Hepatic stellate cell (primary cell): ENCODE measurements at regions not wholly inside any gene's neighbourhood (a gene's known extent, or its start where the extent isn't known, plus 50 kb on each side); places are given as distances from the start of the nearest gene placed in this dataset.
"Not testable (repeated sequence)": the region's sequence is repeated elsewhere in the genome, so short reads cannot be mapped to it uniquely, and the experiment has no call there.

Experiments used
- DNase-seq: peaks from one replicate; pipeline ENCODE4 v3.0.0; 2011; ENCODE audit warnings: low spot score

DNA sequence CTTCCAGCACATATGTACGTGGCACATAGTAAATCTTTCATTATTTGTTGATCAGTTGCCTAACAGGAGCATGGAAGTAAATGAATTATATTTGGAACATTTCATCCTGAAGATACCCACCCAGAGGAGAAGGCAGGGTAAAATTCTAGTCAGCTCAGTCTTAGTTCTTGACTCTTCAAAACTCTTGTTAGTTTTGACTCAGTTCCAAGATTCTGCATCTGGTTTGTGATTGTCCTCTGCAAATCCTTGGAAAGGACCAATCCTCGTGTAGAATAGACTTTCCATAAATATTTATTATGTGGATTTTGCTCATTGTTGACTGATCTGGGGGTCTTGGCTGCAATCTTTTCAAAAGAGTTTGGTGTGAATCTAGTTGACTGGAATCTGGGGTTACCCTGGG is 257.5 kb upstream of the FAT1 start:
- peak; percentile 19 for DNase-seq

DNA sequence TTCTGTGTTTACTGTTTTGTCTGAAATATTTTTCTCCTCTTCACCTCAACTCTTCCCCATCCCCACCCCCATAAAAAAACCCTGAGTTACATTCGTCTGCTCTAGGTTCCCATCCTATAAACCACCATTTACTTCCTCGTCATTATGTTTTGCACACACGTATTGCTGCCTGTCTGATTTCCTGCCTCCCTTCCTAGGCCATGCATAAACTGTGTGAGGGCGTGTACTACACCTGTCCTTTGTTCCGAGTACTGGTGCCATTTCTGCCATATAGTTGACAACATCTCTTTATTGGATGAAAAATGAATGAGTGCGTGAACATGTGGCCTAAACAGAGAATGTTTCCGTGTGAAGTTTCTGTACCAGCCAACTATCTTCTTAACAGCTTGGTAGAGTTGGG is 258.5 kb upstream of the FAT1 start:
- no peak for DNase-seq

- no peak for DNase-seq
These were observed 260.5 kb upstream of the FAT1 start for GRCh38 chr4:186984105-186984644.

GRCh38 chr4:186999686-187000085 is 276.0 kb upstream of the FAT1 start:
- DNase-seq: no peak

DNA sequence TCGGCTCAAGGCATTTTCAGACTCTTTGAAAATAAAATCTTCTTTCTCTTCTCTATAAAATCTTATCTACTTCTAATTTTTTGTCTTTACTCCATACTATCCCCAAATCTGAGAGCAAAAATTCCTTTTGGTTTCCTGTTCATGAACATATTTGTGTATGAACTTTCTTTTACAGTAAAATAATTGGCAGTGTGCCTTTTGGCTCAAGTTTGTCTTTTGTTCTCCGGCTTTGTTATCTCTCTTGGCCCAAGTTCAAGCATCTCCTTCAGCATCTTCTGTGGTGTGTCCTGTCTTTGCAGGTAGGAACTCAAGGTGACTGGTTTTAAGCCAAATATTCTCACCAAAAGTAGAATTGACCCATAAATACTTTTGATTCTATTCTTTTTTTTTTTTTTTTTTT is 276.6 kb upstream of the FAT1 start:
- DNase-seq: no peak

GRCh38 chr4:187002133-187002532 is 278.5 kb upstream of the FAT1 start:
- DNase-seq: not testable (repeated sequence)

GRCh38 chr4:187004628-187005027 is 281.0 kb upstream of the FAT1 start:
- DNase-seq: no peak

DNA sequence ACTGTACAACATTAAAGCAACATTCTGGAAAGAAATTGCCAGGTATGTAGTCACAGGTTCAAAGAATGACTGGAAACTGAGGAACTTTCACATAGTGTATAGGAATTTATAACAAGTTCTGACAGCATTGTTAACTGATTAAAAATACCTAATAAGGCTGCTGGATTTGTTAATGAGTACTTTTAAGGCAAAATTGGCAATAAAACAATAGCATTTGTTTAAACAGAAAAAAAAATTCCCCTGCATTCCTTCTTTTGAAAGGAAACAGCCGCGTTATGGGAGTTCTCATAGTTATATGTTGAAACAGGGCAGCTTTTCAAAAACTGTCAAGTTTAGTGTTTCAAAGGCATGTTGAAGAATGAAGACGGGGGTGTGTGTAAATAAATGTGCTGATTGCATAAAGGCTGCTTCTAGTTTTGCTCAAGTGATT is 282.5 kb upstream of the FAT1 start:
- DNase-seq: no peak

GRCh38 chr4:187010052-187010451 is 286.4 kb upstream of the FAT1 start:
- no peak for DNase-seq

GRCh38 chr4:187016101-187016500 is 292.4 kb upstream of the FAT1 start:
- no peak for DNase-seq

GRCh38 chr4:187017147-187017546 is 293.5 kb upstream of the FAT1 start:
- DNase-seq: no peak

DNA sequence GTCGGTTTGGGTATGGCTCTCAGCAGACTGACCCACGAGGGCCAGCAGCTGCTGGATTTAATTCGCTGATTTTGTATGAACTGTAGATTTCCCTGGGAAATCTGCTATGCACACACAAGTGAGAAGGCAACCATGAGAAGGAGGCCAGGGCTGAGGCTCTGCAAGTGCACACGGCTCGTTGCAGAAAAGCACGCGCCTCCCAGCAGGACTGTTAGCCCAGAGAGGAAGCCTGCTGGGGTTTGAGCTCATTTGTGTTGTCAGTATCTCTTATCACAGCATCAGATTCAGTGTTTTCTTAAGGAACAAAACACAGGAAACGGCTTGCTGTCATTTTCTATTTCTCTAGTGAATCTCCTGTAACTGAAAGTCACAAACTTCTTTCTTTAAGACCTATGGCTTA is 296.2 kb upstream of the FAT1 start:
- DNase-seq: no peak

DNA sequence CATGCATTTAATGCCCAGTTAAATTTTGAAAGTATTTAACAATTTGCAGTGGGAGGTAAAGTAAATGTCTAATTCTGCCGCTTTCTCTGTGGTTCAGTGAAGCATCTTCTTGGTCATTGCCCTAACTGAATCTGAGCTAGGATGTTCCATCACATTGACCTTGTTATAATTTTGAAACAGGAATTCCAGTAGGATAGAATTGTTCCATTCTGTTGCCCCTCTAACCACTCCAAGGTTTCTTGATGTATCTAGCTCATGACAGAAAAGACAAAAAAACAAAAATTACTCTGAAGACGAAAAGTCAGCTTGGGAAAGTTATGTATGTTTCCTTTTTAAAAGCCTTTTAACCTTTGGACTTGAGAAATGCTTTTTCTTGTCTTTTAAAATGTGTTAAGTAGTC is 297.0 kb upstream of the FAT1 start:
- no peak for DNase-seq

DNA sequence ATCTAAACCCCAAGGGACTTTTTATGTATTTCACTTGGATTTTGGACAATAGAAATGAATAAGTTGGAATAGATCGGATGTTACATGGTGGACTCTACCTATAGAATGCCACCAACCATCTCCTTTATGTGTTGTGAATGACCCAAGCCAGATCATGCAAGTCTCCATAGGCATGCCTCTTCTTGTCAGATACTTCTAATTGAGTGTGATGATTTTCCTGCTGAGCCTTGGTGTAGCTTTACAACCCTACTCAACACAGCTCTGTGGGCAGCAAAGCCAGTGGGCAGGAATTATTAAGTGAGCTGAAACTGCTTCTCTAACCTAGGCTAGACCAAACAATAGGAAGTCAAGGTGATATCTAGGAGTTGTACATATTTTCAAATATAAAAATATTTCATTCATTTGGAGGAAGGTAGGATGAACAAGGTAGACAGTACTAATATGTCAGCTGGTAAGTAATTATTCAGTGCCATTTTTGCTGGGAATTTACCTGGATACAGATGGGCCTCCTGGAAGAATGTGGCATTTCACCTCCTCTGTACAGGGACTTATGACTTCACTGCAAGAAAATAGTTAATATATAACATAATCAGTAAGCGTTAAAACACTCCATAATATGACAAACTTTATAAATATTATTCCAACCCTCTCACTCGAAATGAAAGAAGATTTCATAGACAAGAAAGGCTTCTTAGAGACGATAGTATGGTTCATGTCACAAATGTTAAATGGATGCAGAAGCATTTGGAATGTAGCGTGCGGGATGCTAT is 298.0 kb upstream of the FAT1 start:
- no peak for DNase-seq

GRCh38 chr4:187027272-187027671 is 303.6 kb upstream of the FAT1 start:
- no peak for DNase-seq

DNA sequence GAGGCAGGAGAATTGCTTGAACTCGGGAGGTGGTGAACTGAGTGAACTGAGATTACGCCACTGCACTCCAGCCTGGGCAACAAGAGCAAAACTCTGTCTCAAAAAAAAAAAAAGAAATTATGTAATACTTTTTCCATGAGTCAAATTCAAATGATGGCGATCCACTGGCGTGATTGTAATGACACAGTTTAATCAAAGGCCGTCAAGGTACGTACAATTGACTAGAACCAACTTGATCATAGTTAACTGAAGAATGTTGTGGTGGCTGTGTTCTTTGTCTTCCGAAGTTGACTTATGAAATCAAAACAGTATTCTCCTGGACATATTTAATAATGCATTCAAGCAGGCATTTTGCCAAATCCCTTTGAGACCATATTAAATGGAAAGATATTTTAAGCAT is 318.6 kb upstream of the FAT1 start:
- no peak for DNase-seq

DNA sequence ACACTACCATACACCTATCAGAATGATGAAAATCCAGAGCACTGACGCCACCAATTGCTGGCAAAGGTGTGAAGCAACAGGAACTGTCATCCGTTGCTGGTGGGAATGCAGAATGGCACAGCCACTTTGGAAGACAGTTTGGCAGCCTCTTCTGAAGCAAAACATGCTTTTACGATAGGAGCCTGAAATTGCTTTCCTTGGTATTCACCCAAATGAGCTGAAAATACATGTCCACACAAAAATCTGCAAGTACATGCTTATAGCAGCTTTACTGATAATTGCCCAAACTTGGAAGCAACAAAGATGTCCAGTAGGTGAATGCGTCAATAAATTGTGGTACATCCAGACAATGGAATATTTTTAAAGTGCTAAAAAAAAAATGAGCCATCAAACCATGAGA is 322.8 kb upstream of the FAT1 start:
- DNase-seq: no peak

- DNase-seq: no peak
These were observed 335.4 kb upstream of the FAT1 start for GRCh38 chr4:187059021-187059420.

DNA sequence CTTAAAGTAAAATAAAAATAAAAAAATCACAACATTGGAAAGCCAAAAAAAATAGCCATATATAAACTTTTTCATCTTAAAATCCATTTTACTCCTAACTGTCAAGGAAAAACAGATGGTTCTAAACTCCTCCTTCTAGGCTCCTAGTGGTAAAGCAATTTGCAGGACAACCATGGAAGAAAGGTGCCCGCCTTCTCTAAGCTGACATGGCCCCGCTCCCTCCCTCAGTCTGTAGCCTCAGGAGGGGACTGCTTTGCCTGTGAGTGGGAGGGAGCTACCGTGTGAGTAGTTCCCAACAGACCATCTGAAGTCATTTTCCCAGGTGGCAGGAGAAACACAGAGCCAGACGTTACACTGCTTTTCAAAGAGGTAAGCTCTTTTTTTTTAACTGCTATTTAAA is 336.2 kb upstream of the FAT1 start:
- DNase-seq: no peak

GRCh38 chr4:187060551-187060950 is 336.9 kb upstream of the FAT1 start:
- no peak for DNase-seq

DNA sequence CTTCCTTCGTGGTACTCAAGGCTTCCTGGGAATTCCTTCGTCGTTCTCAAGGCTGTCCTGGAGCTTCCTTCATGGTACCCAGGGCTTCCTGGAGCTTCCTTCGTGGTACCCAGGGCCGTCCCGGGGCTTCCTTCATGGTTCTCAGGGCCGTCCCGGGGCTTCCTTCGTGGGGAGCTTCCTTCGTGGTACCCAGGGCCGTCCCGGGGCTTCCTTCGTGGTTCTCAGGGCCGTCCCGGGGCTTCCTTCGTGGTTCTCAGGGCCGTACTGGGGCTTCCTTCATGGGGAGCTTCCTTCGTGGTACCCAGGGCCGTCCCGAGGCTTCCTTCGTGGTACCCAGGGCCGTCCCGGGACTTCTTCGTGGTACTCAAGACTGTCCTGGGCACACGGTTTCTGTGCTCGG is 339.6 kb upstream of the FAT1 start:
- DNase-seq: no peak

- no peak for DNase-seq
These were observed 340.4 kb upstream of the FAT1 start for GRCh38 chr4:187064033-187064432.

- no peak for DNase-seq
These were observed 341.7 kb upstream of the FAT1 start for GRCh38 chr4:187065396-187065795.

DNA sequence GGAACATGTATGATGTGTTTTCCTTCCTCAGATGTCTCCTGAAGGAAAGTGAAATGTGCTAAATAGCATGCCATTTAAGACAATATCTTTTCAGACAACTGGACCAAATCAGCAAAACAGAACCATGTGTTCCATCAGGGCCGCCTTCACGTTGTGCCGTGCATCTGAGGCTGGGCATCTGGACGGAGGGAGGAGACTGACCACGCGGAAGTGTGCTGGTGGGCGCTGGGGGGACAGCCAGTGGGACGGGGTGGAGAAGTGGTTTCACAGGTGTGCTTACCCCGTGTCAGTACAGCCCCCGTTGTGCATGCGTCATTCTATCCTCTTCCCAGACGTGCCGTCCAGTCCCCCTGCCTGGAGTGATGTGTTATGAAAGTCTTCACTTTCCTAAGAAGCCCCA is 342.1 kb upstream of the FAT1 start:
- no peak for DNase-seq
